HEK293 (cell line): ENCODE measurements at regions not wholly inside any gene's neighbourhood (a gene's known extent, or its start where the extent isn't known, plus 50 kb on each side); places are given as distances from the start of the nearest gene placed in this dataset.

Source experiments
- CTCF ChIA-PET: fragments of 350-600 bp; formaldehyde crosslinking; extraction: SDS; loops from one replicate; lab custom pipeline; 2021; ENCODE audit warnings: antibody characterized with exemption; lab: Yijun Ruan, JAX
- POLR2A ChIA-PET: fragments of 300-600 bp; formaldehyde crosslinking; extraction: SDS; loops from one replicate; lab custom pipeline; 2020; ENCODE audit warnings: antibody characterized with exemption, inconsistent platforms; lab: Yijun Ruan, JAX
- H3K27ac ChIP-seq: fragments of 200-500 bp; sonication (Bioruptor generic); 2 replicates; pipeline ENCODE4 v1.5.1; 2014; ENCODE audit warnings: low read depth, low read length, control low read depth, inconsistent platforms; ENCODE audit errors: extremely low read depth
- H3K36me3 ChIP-seq, 2 experiments: fragments of 200-500 bp in 1 of 2; sonication (Bioruptor generic) in 1 of 2; 1 replicate in 1 of 2; 2 replicates in 1 of 2; pipeline ENCODE4 v1.5.1; 2014 to 2017; ENCODE audit warnings: inconsistent platforms in 2 of 2, low read length in 2 of 2; ENCODE audit not compliant: control insufficient read depth in 2 of 2, insufficient read depth in 1 of 2
- H3K4me1 ChIP-seq: fragments of 200-500 bp; sonication (Bioruptor generic); 2 replicates; pipeline ENCODE4 v1.5.1; 2014; ENCODE audit warnings: mild to moderate bottlenecking, low read length, inconsistent platforms; ENCODE audit not compliant: control insufficient read depth, insufficient read depth
- H3K4me3 ChIP-seq: 2 replicates; pipeline ENCODE4 v1.5.1; 2011; ENCODE audit warnings: low read depth, mild to moderate bottlenecking, control low read depth, low read length, moderate library complexity
- H3K9me3 ChIP-seq: fragments of 200-500 bp; sonication (Bioruptor generic); 2 replicates; pipeline ENCODE4 v1.5.1; 2014; ENCODE audit warnings: low read depth, low read length, inconsistent platforms; ENCODE audit not compliant: control insufficient read depth, insufficient read depth
- AEBP2 ChIP-seq: fragments of 450-650 bp; formaldehyde crosslinking; IDR thresholded peaks from 2 replicates; pipeline ENCODE4 v1.5.1; 2016; ENCODE audit warnings: missing biosample characterization, missing genetic modification characterization, borderline replicate concordance
- HOXD13 ChIP-seq: sonication (generic); formaldehyde crosslinking; IDR thresholded peaks from 2 replicates; pipeline ENCODE4 v1.8.0; 2022; ENCODE audit warnings: missing genetic modification reagents, borderline replicate concordance
- KLF8 ChIP-seq: fragments of 450-650 bp; formaldehyde crosslinking; IDR thresholded peaks from 2 replicates; pipeline ENCODE4 v1.5.1; 2016; ENCODE audit warnings: missing biosample characterization, missing genetic modification characterization
- OSR2 ChIP-seq: fragments of 450-650 bp; formaldehyde crosslinking; IDR thresholded peaks from 2 replicates; pipeline ENCODE4 v1.5.1; 2016; ENCODE audit warnings: missing biosample characterization, missing genetic modification characterization
- SCRT1 ChIP-seq: fragments of 450-650 bp; formaldehyde crosslinking; IDR thresholded peaks from 2 replicates; pipeline ENCODE4 v1.5.1; 2016; ENCODE audit warnings: missing biosample characterization, missing genetic modification characterization, borderline replicate concordance
- ZBTB49 ChIP-seq: fragments of 450-650 bp; formaldehyde crosslinking; IDR thresholded peaks from 2 replicates; pipeline ENCODE4 v1.5.1; 2016; ENCODE audit warnings: missing biosample characterization, missing genetic modification characterization, low read depth
- ZBTB7A ChIP-seq: fragments of 450-650 bp; formaldehyde crosslinking; IDR thresholded peaks from 2 replicates; pipeline ENCODE4 v1.5.1; 2016; ENCODE audit warnings: low read depth, missing biosample characterization, missing genetic modification characterization
- ZIC2 ChIP-seq: fragments of 450-650 bp; formaldehyde crosslinking; IDR thresholded peaks from 2 replicates; pipeline ENCODE4 v1.5.1; 2016; ENCODE audit warnings: missing biosample characterization, missing genetic modification characterization
- ZNF114 ChIP-seq: fragments of 450-650 bp; formaldehyde crosslinking; IDR thresholded peaks from 2 replicates; pipeline ENCODE4 v1.5.0; 2017; ENCODE audit warnings: missing biosample characterization, missing genetic modification characterization
- ZNF121 ChIP-seq: fragments of 450-650 bp; formaldehyde crosslinking; IDR thresholded peaks from 2 replicates; pipeline ENCODE4 v1.5.1; 2016; ENCODE audit warnings: missing biosample characterization, missing genetic modification characterization
- ZNF133 ChIP-seq: fragments of 450-650 bp; formaldehyde crosslinking; IDR thresholded peaks from 2 replicates; pipeline ENCODE4 v1.5.1; 2016; ENCODE audit warnings: missing biosample characterization, missing genetic modification characterization
- ZNF155 ChIP-seq: fragments of 450-650 bp; formaldehyde crosslinking; IDR thresholded peaks from 2 replicates; pipeline ENCODE4 v1.5.1; 2016; ENCODE audit warnings: missing biosample characterization, missing genetic modification characterization
- ZNF221 ChIP-seq: fragments of 450-650 bp; formaldehyde crosslinking; IDR thresholded peaks from 2 replicates; pipeline ENCODE4 v1.5.1; 2017; ENCODE audit warnings: missing biosample characterization, missing genetic modification characterization, borderline replicate concordance
- ZNF23 ChIP-seq: fragments of 450-650 bp; formaldehyde crosslinking; IDR thresholded peaks from 2 replicates; pipeline ENCODE4 v1.5.1; 2016; ENCODE audit warnings: missing biosample characterization, missing genetic modification characterization, borderline replicate concordance
- ZNF302 ChIP-seq: fragments of 450-650 bp; formaldehyde crosslinking; IDR thresholded peaks from 2 replicates; pipeline ENCODE4 v1.5.1; 2016; ENCODE audit warnings: missing biosample characterization, missing genetic modification characterization, low read depth
- ZNF416 ChIP-seq: fragments of 450-650 bp; formaldehyde crosslinking; IDR thresholded peaks from 2 replicates; pipeline ENCODE4 v1.5.1; 2016; ENCODE audit warnings: missing biosample characterization, missing genetic modification characterization
- ZNF473 ChIP-seq: fragments of 450-650 bp; formaldehyde crosslinking; IDR thresholded peaks from 2 replicates; pipeline ENCODE4 v1.5.1; 2017; ENCODE audit warnings: missing biosample characterization, missing genetic modification characterization
- ZNF530 ChIP-seq: fragments of 450-650 bp; formaldehyde crosslinking; IDR thresholded peaks from 2 replicates; pipeline ENCODE4 v1.5.1; 2016; ENCODE audit warnings: low read depth, missing biosample characterization, missing genetic modification characterization
- ZNF610 ChIP-seq: fragments of 450-650 bp; formaldehyde crosslinking; IDR thresholded peaks from 2 replicates; pipeline ENCODE4 v1.5.1; 2016; ENCODE audit warnings: missing biosample characterization, missing genetic modification characterization, borderline replicate concordance
- ZNF791 ChIP-seq: fragments of 450-650 bp; formaldehyde crosslinking; IDR thresholded peaks from 2 replicates; pipeline ENCODE4 v1.5.1; 2016; ENCODE audit warnings: missing biosample characterization, missing genetic modification characterization

- CTCF ChIA-PET, result interaction anchor here (0.7 kb wide), 1 partner anchor 314 kb away, joined by 3 read pairs; no protein-coding TSS in a partner anchor
- Histone ChIP-seq H3K36me3 (no peaks in the 10 kb centered on the region), H3K9me3 (no peaks in the 10 kb centered on the region), H3K4me3 (no peak overlapping the region), H3K4me1 (no peaks in the 10 kb centered on the region), H3K27ac (no peak overlapping the region)
- TF ChIP-seq ZIC2 (tag by site-specific recombination) (0 out of 2 replicates have a peak, but pooled peaks have one; percentile 28), ZNF114 (tag by site-specific recombination) (no peak), KLF8 (tag by site-specific recombination) (no peak), ZNF133 (tag by site-specific recombination) (no peak)
- POLR2A ChIA-PET, result interaction anchor here (0.6 kb wide), 1 partner anchor 32 kb away, joined by 4 read pairs; no protein-coding TSS in a partner anchor
Measured at GRCh38 chrX:40237731-40238178, 140.0 kb upstream of the BCOR start.

DNA sequence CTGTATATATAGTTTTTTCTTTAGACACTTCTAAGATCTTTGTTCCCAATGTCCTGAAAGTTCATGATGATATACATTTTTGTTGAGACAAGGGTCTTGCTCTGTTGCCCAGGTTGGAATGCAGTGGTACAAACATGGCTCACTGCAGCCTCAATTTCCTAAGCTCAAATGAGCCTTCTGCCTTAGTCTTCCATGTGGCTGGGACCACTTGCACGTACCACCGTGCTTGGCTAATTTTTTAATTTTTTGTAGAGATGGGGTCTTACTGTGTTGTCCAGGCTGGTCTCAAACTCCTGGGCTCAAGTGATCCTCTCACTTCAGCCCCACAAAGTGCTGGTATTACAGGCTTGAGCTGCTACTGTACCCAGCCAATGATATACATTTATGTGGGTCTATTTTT, 132.9 kb upstream of the BCOR start:
- no peak overlapping the region for H3K27ac ChIP-seq
- no peaks in the 10 kb centered on the region for H3K4me1 ChIP-seq
- no peaks in the 10 kb centered on the region for H3K9me3 ChIP-seq
- H3K4me3 ChIP-seq, result no peak overlapping the region
- ChIA-PET CTCF (no interaction called here), POLR2A (interaction anchor here (0.6 kb wide), 1 partner anchor 8 kb away, joined by 4 read pairs; no protein-coding TSS in a partner anchor)
- TF ChIP-seq ZBTB49 (tag by site-specific recombination), result no peak
- peak; percentile 97 for TF ChIP-seq ZNF121 (tag by site-specific recombination)
- TF ChIP-seq ZNF155 (tag by site-specific recombination), result no peak
- no peaks in the 10 kb centered on the region for H3K36me3 ChIP-seq

GRCh38 chrX:40227125-40227524, 129.4 kb upstream of the BCOR start:
- POLR2A ChIA-PET, result no interaction called here
- Histone ChIP-seq H3K9me3 (no peaks in the 10 kb centered on the region), H3K27ac (no peak overlapping the region), H3K36me3 (no peaks in the 10 kb centered on the region), H3K4me1 (no peaks in the 10 kb centered on the region)
- TF ChIP-seq ZNF23 (tag by site-specific recombination) (no peak), SCRT1 (tag by site-specific recombination) (0 out of 2 replicates have a peak, but pooled peaks have one; percentile 38)
- TF ChIP-seq, all 188 proteins: peak for 1
- H3K4me3 ChIP-seq, result no peak overlapping the region
- CTCF ChIA-PET, result no interaction called here

- H3K27ac ChIP-seq, result no peak overlapping the region
- H3K4me3 ChIP-seq, result no peak overlapping the region
- ChIA-PET POLR2A (no interaction called here), CTCF (no interaction called here)
- H3K9me3 ChIP-seq, result no peaks in the 10 kb centered on the region
- no peaks in the 10 kb centered on the region for H3K36me3 ChIP-seq
- H3K4me1 ChIP-seq, result no peaks in the 10 kb centered on the region
- no peak for TF ChIP-seq ZNF416
- no peak for TF ChIP-seq ZNF610
- no peak for TF ChIP-seq HOXD13 (CRISPR knock-in tag)
- no peak for TF ChIP-seq ZNF530 (tag by site-specific recombination)
- no peak for TF ChIP-seq ZNF791 (tag by site-specific recombination)
- TF ChIP-seq AEBP2 (tag by site-specific recombination), result no peak
- no peak for TF ChIP-seq ZNF221
- no peak for TF ChIP-seq OSR2
- no peak for TF ChIP-seq ZNF473 (tag by site-specific recombination)
- TF ChIP-seq ZBTB7A, result no peak
- TF ChIP-seq ZNF302, result no peak
Measured at GRCh38 chrX:40224658-40225057, 126.9 kb upstream of the BCOR start.
